ENCODE measurements at regions not wholly inside any gene's neighbourhood (a gene's known extent, or its start where the extent isn't known, plus 50 kb on each side); places are given as distances from the start of the nearest gene placed in this dataset.
A peak's percentile ranks its signal among the peaks of the same experiment; 100 is the strongest.

GRCh38 chr1:224503161-224504118 lies 68.8 kb upstream of the WDR26 start:
- Histone ChIP-seq H2BK5ac (ENCODE audit: low read depth, low read length, poor library complexity) (no peak overlapping the region), H3K27ac (ENCODE audit: low read depth, low read length) (no peak overlapping the region), H3K79me2 (ENCODE audit: control insufficient read depth, insufficient read depth, low read length, poor library complexity) (no peaks in the 10 kb centered on the region), H3K4me3 (ENCODE audit: low read depth, low read length) (no peak overlapping the region), H3K18ac (ENCODE audit: low read length) (no peak overlapping the region), H4K8ac (ENCODE audit: low read depth, low read length) (peak overlapping the region; percentile 41), H3K27me3 (ENCODE audit: insufficient read depth, low read length) (no peaks in the 10 kb centered on the region), H4K12ac (ENCODE audit: low read depth, low read length) (no peak overlapping the region), H3K79me1 (ENCODE audit: low read length) (no peaks in the 10 kb centered on the region), H3K9ac (ENCODE audit: low read length) (no peak overlapping the region), H3K23ac (ENCODE audit: low read length) (no peak overlapping the region), H2AK5ac (ENCODE audit: low read length) (no peak overlapping the region), H3K36me3 (ENCODE audit: control insufficient read depth in 1 of 2, insufficient read depth in 2 of 2, low read length in 2 of 2) (no peaks in the 10 kb centered on the region), H3K4ac (ENCODE audit: low read depth, low read length) (no peak overlapping the region), H4K91ac (ENCODE audit: low read depth, low read length) (no peak overlapping the region), H3K4me1 (ENCODE audit: control insufficient read depth in 1 of 2, insufficient read depth in 2 of 2, low read length in 2 of 2) (peaks cover 10 to 19% of the 10 kb centered on the region in 2 experiments), H3K4me2 (ENCODE audit: low read length) (peak overlapping the region; percentile 23), H2BK12ac (ENCODE audit: low read length) (no peak overlapping the region), H2AFZ (ENCODE audit: insufficient read depth, low read length, poor library complexity) (no peak overlapping the region), H2BK120ac (ENCODE audit: insufficient read depth, low read length, poor library complexity) (no peak overlapping the region), H3K9me3 (ENCODE audit: insufficient read depth, low read depth, low read length) (no peaks in the 10 kb centered on the region), H3K14ac (ENCODE audit: low read length) (no peak overlapping the region)
- DNase-seq, result peak in 1 of 2 donors; percentile 40
- no CpG with 5 or more reads among the region's 19 CpGs for WGBS (ENCODE audit: extremely low coverage, insufficient coverage, insufficient read length)

DNA sequence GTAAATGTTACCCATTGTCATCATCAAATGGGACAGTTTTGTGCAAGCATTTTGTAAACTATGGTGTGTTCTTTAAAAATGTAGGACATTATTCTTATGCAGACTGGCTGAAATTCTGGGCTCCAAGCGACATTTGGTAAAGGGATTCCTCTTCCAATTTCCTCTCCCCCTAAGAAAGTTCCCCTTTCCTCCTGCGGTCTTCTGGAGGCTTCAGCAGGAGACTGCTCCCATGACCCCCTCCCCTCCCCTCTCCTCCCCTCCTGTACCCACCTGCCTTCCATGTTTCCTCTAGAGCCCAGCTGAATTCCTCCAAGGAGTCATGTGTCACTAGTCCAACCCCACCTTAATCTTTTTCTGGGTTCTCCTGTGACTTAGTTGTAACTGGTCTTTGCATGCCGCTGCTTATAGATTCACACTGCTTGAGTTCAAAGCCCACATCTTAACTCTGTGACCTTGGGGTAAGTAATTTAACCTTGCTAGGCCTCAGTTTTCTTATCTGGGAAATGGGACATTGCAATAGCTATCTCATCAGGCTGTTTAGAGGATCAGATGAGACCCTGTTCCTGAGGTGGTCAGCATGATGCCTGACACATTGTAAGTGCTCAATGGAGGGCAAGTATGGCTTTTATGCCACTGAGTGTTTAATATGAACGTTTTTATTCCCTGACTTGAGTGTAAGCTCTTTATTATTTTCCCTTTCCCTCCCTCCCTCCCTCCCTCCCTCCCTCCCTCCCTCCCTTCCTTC lies 69.9 kb upstream of the WDR26 start:
- H3K23ac ChIP-seq (ENCODE audit: low read length), result no peak overlapping the region
- no peak overlapping the region for H3K4me3 ChIP-seq (ENCODE audit: low read depth, low read length)
- no peak overlapping the region for H3K14ac ChIP-seq (ENCODE audit: low read length)
- no peak overlapping the region for H2BK12ac ChIP-seq (ENCODE audit: low read length)
- H2AFZ ChIP-seq (ENCODE audit: insufficient read depth, low read length, poor library complexity), result no peak overlapping the region
- no peaks in the 10 kb centered on the region for H3K79me2 ChIP-seq (ENCODE audit: control insufficient read depth, insufficient read depth, low read length, poor library complexity)
- no peak overlapping the region for H3K4ac ChIP-seq (ENCODE audit: low read depth, low read length)
- no peak overlapping the region for H3K9ac ChIP-seq (ENCODE audit: low read length)
- H3K9me3 ChIP-seq (ENCODE audit: insufficient read depth, low read depth, low read length), result no peaks in the 10 kb centered on the region
- H3K79me1 ChIP-seq (ENCODE audit: low read length), result no peaks in the 10 kb centered on the region
- DNase-seq, result no peak
- H4K8ac ChIP-seq (ENCODE audit: low read depth, low read length), result no peak overlapping the region
- H2BK5ac ChIP-seq (ENCODE audit: low read depth, low read length, poor library complexity), result no peak overlapping the region
- H3K4me2 ChIP-seq (ENCODE audit: low read length), result no peak overlapping the region
- H4K12ac ChIP-seq (ENCODE audit: low read depth, low read length), result no peak overlapping the region
- no peak overlapping the region for H3K18ac ChIP-seq (ENCODE audit: low read length)
- no CpG with 5 or more reads among the region's 4 CpGs for WGBS (ENCODE audit: extremely low coverage, insufficient coverage, insufficient read length)
- no peaks in the 10 kb centered on the region for H3K27me3 ChIP-seq (ENCODE audit: insufficient read depth, low read length)
- H4K91ac ChIP-seq (ENCODE audit: low read depth, low read length), result no peak overlapping the region
- no peak overlapping the region for H2BK120ac ChIP-seq (ENCODE audit: insufficient read depth, low read length, poor library complexity)
- H3K36me3 ChIP-seq (ENCODE audit: control insufficient read depth in 1 of 2, insufficient read depth in 2 of 2, low read length in 2 of 2), result no peaks in the 10 kb centered on the region
- no peak overlapping the region for H3K27ac ChIP-seq (ENCODE audit: low read depth, low read length)
- no peak overlapping the region for H2AK5ac ChIP-seq (ENCODE audit: low read length)
- peaks cover 5 to 14% of the 10 kb centered on the region in 2 experiments for H3K4me1 ChIP-seq (ENCODE audit: control insufficient read depth in 1 of 2, insufficient read depth in 2 of 2, low read length in 2 of 2)

DNA sequence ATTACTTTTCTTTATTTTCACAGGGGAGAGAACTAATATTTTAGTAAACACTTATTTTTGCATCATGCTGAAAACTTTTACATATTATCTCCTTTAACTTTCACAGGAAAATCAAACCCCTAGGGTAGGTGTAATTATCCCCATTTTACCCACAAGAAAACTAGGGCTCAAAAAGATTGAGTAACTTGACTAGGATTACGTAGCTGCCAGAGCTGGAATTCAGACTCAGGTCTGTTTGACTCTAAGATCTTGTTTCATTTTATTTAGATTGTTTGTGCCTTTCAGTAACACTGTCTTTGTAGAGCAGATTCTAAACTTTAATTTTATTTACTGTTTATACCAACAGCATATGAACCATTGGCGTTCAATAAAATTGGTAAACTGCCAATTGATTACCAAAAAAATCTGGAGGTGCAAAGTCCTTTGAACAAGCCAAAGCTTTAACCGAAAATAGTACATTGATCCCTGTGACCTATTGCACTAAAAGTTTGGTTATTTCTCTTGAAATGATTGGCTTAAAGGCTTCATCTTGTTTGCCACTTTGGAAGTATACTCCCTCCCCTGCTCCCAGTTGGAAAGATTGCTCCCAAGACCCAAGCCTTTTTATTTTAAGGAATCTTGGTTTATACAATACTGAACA lies 71.0 kb upstream of the WDR26 start:
- no peak overlapping the region for H2BK12ac ChIP-seq (ENCODE audit: low read length)
- peaks cover under 1% of the 10 kb centered on the region for H3K79me1 ChIP-seq (ENCODE audit: low read length)
- no peak overlapping the region for H2BK120ac ChIP-seq (ENCODE audit: insufficient read depth, low read length, poor library complexity)
- H4K8ac ChIP-seq (ENCODE audit: low read depth, low read length), result no peak overlapping the region
- no peak overlapping the region for H3K18ac ChIP-seq (ENCODE audit: low read length)
- H2AFZ ChIP-seq (ENCODE audit: insufficient read depth, low read length, poor library complexity), result no peak overlapping the region
- no peak overlapping the region for H2BK5ac ChIP-seq (ENCODE audit: low read depth, low read length, poor library complexity)
- no peaks in the 10 kb centered on the region for H3K9me3 ChIP-seq (ENCODE audit: insufficient read depth, low read depth, low read length)
- H3K9ac ChIP-seq (ENCODE audit: low read length), result no peak overlapping the region
- no peak overlapping the region for H4K91ac ChIP-seq (ENCODE audit: low read depth, low read length)
- H3K4ac ChIP-seq (ENCODE audit: low read depth, low read length), result no peak overlapping the region
- no peaks in the 10 kb centered on the region for H3K79me2 ChIP-seq (ENCODE audit: control insufficient read depth, insufficient read depth, low read length, poor library complexity)
- no peak overlapping the region for H4K12ac ChIP-seq (ENCODE audit: low read depth, low read length)
- H3K23ac ChIP-seq (ENCODE audit: low read length), result no peak overlapping the region
- H2AK5ac ChIP-seq (ENCODE audit: low read length), result no peak overlapping the region
- H3K27ac ChIP-seq (ENCODE audit: low read depth, low read length), result no peak overlapping the region
- no peaks in the 10 kb centered on the region for H3K27me3 ChIP-seq (ENCODE audit: insufficient read depth, low read length)
- no peak for DNase-seq
- no peak overlapping the region for H3K4me2 ChIP-seq (ENCODE audit: low read length)
- peaks cover 6 to 14% of the 10 kb centered on the region in 2 experiments for H3K4me1 ChIP-seq (ENCODE audit: control insufficient read depth in 1 of 2, insufficient read depth in 2 of 2, low read length in 2 of 2)
- H3K36me3 ChIP-seq (ENCODE audit: control insufficient read depth in 1 of 2, insufficient read depth in 2 of 2, low read length in 2 of 2), result no peaks in the 10 kb centered on the region
- H3K14ac ChIP-seq (ENCODE audit: low read length), result no peak overlapping the region
- WGBS (ENCODE audit: extremely low coverage, insufficient coverage, insufficient read length), result no CpG with 5 or more reads among the region's 3 CpGs
- H3K4me3 ChIP-seq (ENCODE audit: low read depth, low read length), result no peak overlapping the region

DNA sequence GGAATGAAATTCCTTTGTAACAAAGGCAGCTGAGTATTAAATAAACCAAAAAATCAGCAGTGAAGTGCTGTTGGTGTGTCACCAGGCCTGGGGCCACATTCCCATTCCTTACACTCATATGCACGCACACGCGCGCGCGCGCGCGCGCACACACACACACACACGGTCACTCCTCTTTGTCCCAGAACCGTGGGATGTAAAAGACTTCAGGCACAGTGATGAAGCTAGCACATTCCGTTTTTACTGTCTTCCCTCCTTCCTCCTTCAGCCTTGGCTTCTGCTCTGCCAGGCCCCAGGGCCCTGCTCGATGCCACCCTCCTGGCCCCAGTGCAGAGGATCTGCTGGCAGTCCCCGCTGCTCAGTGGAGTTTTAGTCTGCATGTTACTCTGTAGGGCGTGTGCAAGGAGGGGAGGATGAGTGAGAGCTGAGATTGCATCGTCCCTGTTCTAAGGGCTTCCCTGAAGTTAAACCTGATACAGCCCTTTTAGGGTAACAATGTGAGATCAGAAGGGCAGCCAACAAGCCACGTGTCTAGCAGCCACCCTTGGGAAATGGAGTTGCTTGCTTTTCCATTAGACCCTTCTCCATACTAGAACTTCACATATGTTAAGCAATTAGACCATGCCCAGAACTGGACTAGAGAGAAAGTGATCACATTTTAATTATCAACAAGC lies 71.7 kb upstream of the WDR26 start:
- Histone ChIP-seq H2BK12ac (ENCODE audit: low read length) (no peak overlapping the region), H3K79me1 (ENCODE audit: low read length) (peaks cover 2% of the 10 kb centered on the region), H3K27ac (ENCODE audit: low read depth, low read length) (no peak overlapping the region), H4K91ac (ENCODE audit: low read depth, low read length) (no peak overlapping the region), H3K36me3 (ENCODE audit: control insufficient read depth in 1 of 2, insufficient read depth in 2 of 2, low read length in 2 of 2) (no peaks in the 10 kb centered on the region), H3K18ac (ENCODE audit: low read length) (no peak overlapping the region), H3K27me3 (ENCODE audit: insufficient read depth, low read length) (no peaks in the 10 kb centered on the region), H3K4me2 (ENCODE audit: low read length) (no peak overlapping the region), H2BK5ac (ENCODE audit: low read depth, low read length, poor library complexity) (no peak overlapping the region), H3K14ac (ENCODE audit: low read length) (no peak overlapping the region), H3K9ac (ENCODE audit: low read length) (no peak overlapping the region), H4K12ac (ENCODE audit: low read depth, low read length) (no peak overlapping the region), H3K79me2 (ENCODE audit: control insufficient read depth, insufficient read depth, low read length, poor library complexity) (no peaks in the 10 kb centered on the region), H4K8ac (ENCODE audit: low read depth, low read length) (no peak overlapping the region), H2BK120ac (ENCODE audit: insufficient read depth, low read length, poor library complexity) (no peak overlapping the region), H3K4ac (ENCODE audit: low read depth, low read length) (no peak overlapping the region), H2AFZ (ENCODE audit: insufficient read depth, low read length, poor library complexity) (no peak overlapping the region), H3K23ac (ENCODE audit: low read length) (peak overlapping the region; percentile 14), H2AK5ac (ENCODE audit: low read length) (no peak overlapping the region), H3K4me3 (ENCODE audit: low read depth, low read length) (no peak overlapping the region), H3K9me3 (ENCODE audit: insufficient read depth, low read depth, low read length) (no peaks in the 10 kb centered on the region), H3K4me1 (ENCODE audit: control insufficient read depth in 1 of 2, insufficient read depth in 2 of 2, low read length in 2 of 2) (peaks cover 10 to 17% of the 10 kb centered on the region in 2 experiments)
- DNase-seq, result peak; percentile 24 to 46
- no CpG with 5 or more reads among the region's 18 CpGs for WGBS (ENCODE audit: extremely low coverage, insufficient coverage, insufficient read length)
